Pancreas (tissue), 10 donors: ENCODE measurements at regions not wholly inside any gene's neighbourhood (a gene's known extent, or its start where the extent isn't known, plus 50 kb on each side); places are given as distances from the start of the nearest gene placed in this dataset.
A peak's percentile ranks its signal among the peaks of the same experiment; 100 is the strongest.

Experiments
- ATAC-seq, 4 donors: fragments of 200-7000 bp; cut with Tn5 transposase; one replicate each; pipeline versions ENCODE4 v1.8.0 to v1.9.1; 2020; ENCODE audit warnings: mild to moderate bottlenecking in 4 of 4, moderate library complexity in 4 of 4
- DNase-seq, 6 donors: peaks; one replicate each; pipeline ENCODE4 v3.0.0-alpha.2; 2020
- FAIRE-seq: peaks from 2 replicates; lab custom pipeline; 2012; peaks lifted over from hg19 to GRCh38; lab: Jason Lieb, UNC
- H3K27ac ChIP-seq, 4 donors: fragments of 200-600 bp; sonication (generic); 1 replicate in 3 of 4; 2 replicates in 1 of 4; pipeline versions ENCODE4 v1.5.0 to v1.8.0; 2020
- H3K27me3 ChIP-seq, 4 donors: fragments of 200-600 bp; one replicate each; pipeline ENCODE4 v1.8.0; 2021
- H3K36me3 ChIP-seq, 3 donors: fragments of 200-600 bp; sonication (generic) in 1 of 3; one replicate each; pipeline versions ENCODE4 v1.5.0 to v1.8.0; 2020 to 2021
- H3K4me1 ChIP-seq, 3 donors: fragments of 200-600 bp; one replicate each; pipeline ENCODE4 v1.8.0; 2021
- H3K4me3 ChIP-seq, 4 donors: fragments of 200-600 bp; sonication (generic) in 2 of 4; one replicate each; pipeline versions ENCODE4 v1.5.0 to v1.8.0; 2020 to 2021
- H3K9me3 ChIP-seq, 4 donors: fragments of 200-600 bp; one replicate each; pipeline ENCODE4 v1.8.0; 2021
- CTCF ChIP-seq, 4 donors: fragments of 200-600 bp; sonication (generic) in 3 of 4; IDR thresholded peaks; one replicate each; pipeline versions ENCODE4 v1.5.0 to v1.8.0; 2021; ENCODE audit warnings: antibody characterized with exemption in 4 of 4
- WGBS, 2 donors: extraction: QIAGEN DNeasy Blood & Tissue Kit; methylation state at CpG; one replicate each; pipeline ENCODE4 v1.1.7; 2013; 5-methylcytosine and 5-hydroxymethylcytosine counted together
- intact Hi-C, 3 donors: fragments of 100-400 bp; cut with DNase I; formaldehyde crosslinking; loops; one replicate each; pipeline versions ENCODE4 v1.11.1 to v1.14.2; 2022
- donor health status: healthy with polysubstance abuse.
- donor health status: DM: no; HTN: no; CAD: no; lungs with moderate emphysema.
- donor health status: DM: no; HTN: no; CAD: no.
- donor health status: control.
- donor health status: control.
- donor health status: Bipolar disorder and iron deficiency.
- donor health status: DM: yes; HTN: yes; CAD: no.
- donor health status: DM: no; HTN: no; CAD: no.
- donor health status: DM: no; HTN: no; CAD: no.
- donor health status: DM: yes; HTN: yes; CAD: no.

GRCh38 chr21:28770867-28771661 is 221.6 kb downstream of the LTN1 start:
- no peak for TF ChIP-seq CTCF (IDR thresholded peaks at IDR 0.05)
- intact Hi-C loops: no loop called here
- no peak overlapping the region for H3K4me3 ChIP-seq
- FAIRE-seq (no peak), DNase-seq (no peak), ATAC-seq (peak in 1 of 4 donors; percentile 51)
- no peaks in the 10 kb centered on the region for H3K9me3 ChIP-seq
- no peaks in the 10 kb centered on the region for H3K27me3 ChIP-seq
- no peak overlapping the region for H3K27ac ChIP-seq
- H3K4me1 ChIP-seq: peaks cover 0 to 6% (median 4%) of the 10 kb centered on the region in 3 donors
- no peaks in the 10 kb centered on the region for H3K36me3 ChIP-seq
- WGBS, 2 donors: 91% methylated on average over 5 of the region's 5 CpGs

GRCh38 chr21:28769683-28770082 is 223.0 kb downstream of the LTN1 start:
- Histone ChIP-seq H3K4me3 (no peak overlapping the region), H3K36me3 (no peaks in the 10 kb centered on the region), H3K27ac (no peak overlapping the region), H3K27me3 (no peaks in the 10 kb centered on the region), H3K4me1 (peaks cover 0 to 6% (median 4%) of the 10 kb centered on the region in 3 donors), H3K9me3 (no peaks in the 10 kb centered on the region)
- DNase-seq: no peak
- TF ChIP-seq CTCF (IDR thresholded peaks at IDR 0.05): no peak
- ATAC-seq: no peak
- intact Hi-C loops: no loop called here
- FAIRE-seq: no peak

- ATAC-seq: no peak
- Histone ChIP-seq H3K4me3 (no peak overlapping the region), H3K27ac (no peak overlapping the region), H3K4me1 (peaks cover 0 to 6% (median 4%) of the 10 kb centered on the region in 3 donors), H3K27me3 (no peaks in the 10 kb centered on the region), H3K9me3 (no peaks in the 10 kb centered on the region), H3K36me3 (no peaks in the 10 kb centered on the region)
- intact Hi-C loops: no loop called here
- no peak for TF ChIP-seq CTCF (IDR thresholded peaks at IDR 0.05)
- DNase-seq: no peak
- no peak for FAIRE-seq
Measured at GRCh38 chr21:28768753-28769152, 223.9 kb downstream of the LTN1 start.

- no peak overlapping the region for H3K27ac ChIP-seq
- no peak for FAIRE-seq
- no peaks in the 10 kb centered on the region for H3K36me3 ChIP-seq
- no peak for TF ChIP-seq CTCF (IDR thresholded peaks at IDR 0.05)
- no peak for ATAC-seq
- DNase-seq: no peak
- H3K4me1 ChIP-seq: no peaks in the 10 kb centered on the region
- WGBS, 2 donors: 82 to 84% methylated on average over 5 of the region's 5 CpGs
- H3K9me3 ChIP-seq: no peaks in the 10 kb centered on the region
- H3K27me3 ChIP-seq: no peaks in the 10 kb centered on the region
- no peak overlapping the region for H3K4me3 ChIP-seq
- intact Hi-C loops: no loop called here
Measured at GRCh38 chr21:28767523-28767922, 225.2 kb downstream of the LTN1 start.

- ATAC-seq (peak in 1 of 4 donors; percentile 19), DNase-seq (no peak), FAIRE-seq (no peak)
- Histone ChIP-seq H3K27me3 (no peaks in the 10 kb centered on the region), H3K9me3 (no peaks in the 10 kb centered on the region), H3K4me3 (no peak overlapping the region), H3K36me3 (no peaks in the 10 kb centered on the region), H3K27ac (no peak overlapping the region), H3K4me1 (no peaks in the 10 kb centered on the region)
- intact Hi-C loops: no loop called here
- 30 to 67% methylated on average over 2 of the region's 2 CpGs for WGBS, 2 donors
- TF ChIP-seq CTCF (IDR thresholded peaks at IDR 0.05): no peak
Measured at GRCh38 chr21:28763809-28764418, 228.8 kb downstream of the LTN1 start.
